ENCODE measurements at regions not wholly inside any gene's neighbourhood (a gene's known extent, or its start where the extent isn't known, plus 50 kb on each side); places are given as distances from the start of the nearest gene placed in this dataset.

DNA sequence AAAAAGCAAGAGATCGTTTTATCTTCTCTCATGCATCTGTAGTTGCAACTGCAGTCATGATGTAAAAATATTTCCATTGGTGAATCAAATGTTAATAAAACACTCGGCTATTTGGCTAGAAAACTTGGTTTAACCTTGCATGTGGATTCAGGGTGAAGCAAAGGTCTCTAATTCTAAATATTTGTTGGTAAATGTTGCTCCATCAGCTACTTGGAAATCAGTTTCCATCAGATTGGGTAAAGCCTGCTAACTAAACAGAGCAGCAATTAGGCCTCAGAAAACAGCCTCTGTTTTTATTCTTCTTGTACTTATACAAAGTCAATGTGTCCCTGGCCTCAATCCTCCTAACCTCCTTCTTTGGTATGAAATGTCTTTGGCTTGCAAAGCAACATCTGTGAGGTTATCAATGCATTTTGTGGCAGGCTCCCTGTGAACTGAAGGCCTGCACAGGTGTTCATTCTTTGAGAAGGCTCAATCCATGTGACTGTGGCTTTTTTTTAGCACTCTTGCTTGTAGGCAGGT, 312.3 kb downstream of the WDR72 start:
- Histone ChIP-seq H3F3A (ENCODE audit: low read depth) (peaks cover 5% of the 10 kb centered on the region), H3K9me3 (ENCODE audit: low read depth) (no peaks in the 10 kb centered on the region), H3K4me2 (peak overlapping the region; percentile 46), H4K20me1 (ENCODE audit: low read depth) (no peaks in the 10 kb centered on the region), H3K27me3 (no peaks in the 10 kb centered on the region), H3K36me3 (no peaks in the 10 kb centered on the region), H3K4me1 (peaks cover 23% of the 10 kb centered on the region), H3K79me2 (ENCODE audit: low read depth) (no peaks in the 10 kb centered on the region), H2AFZ (replicated peaks) (no peak overlapping the region), H3K9ac (no peak overlapping the region), H3K27ac (no peak overlapping the region), H3K4me3 (no peak overlapping the region)
- H3K4me1 Mint-ChIP-seq = peaks cover 17% of the 10 kb centered on the region
- no peak for DNase-seq (ENCODE audit: low spot score)
- H3K27me3 Mint-ChIP-seq (ENCODE audit: insufficient read depth, low read depth) = peaks cover 6% of the 10 kb centered on the region
- H3K9me3 Mint-ChIP-seq = no peaks in the 10 kb centered on the region
- H3K27ac Mint-ChIP-seq = no peak overlapping the region
- no peak overlapping the region for H3K4me3 Mint-ChIP-seq
- TF ChIP-seq EZH2 (IDR thresholded peaks at IDR 0.05) = no peak
- TF ChIP-seq, protein P1, sequence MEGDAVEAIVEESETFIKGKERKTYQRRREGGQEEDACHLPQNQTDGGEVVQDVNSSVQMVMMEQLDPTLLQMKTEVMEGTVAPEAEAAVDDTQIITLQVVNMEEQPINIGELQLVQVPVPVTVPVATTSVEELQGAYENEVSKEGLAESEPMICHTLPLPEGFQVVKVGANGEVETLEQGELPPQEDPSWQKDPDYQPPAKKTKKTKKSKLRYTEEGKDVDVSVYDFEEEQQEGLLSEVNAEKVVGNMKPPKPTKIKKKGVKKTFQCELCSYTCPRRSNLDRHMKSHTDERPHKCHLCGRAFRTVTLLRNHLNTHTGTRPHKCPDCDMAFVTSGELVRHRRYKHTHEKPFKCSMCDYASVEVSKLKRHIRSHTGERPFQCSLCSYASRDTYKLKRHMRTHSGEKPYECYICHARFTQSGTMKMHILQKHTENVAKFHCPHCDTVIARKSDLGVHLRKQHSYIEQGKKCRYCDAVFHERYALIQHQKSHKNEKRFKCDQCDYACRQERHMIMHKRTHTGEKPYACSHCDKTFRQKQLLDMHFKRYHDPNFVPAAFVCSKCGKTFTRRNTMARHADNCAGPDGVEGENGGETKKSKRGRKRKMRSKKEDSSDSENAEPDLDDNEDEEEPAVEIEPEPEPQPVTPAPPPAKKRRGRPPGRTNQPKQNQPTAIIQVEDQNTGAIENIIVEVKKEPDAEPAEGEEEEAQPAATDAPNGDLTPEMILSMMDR (IDR thresholded peaks at IDR 0.05) = no peak
- TF ChIP-seq EZH2phosphoT487 (IDR thresholded peaks at IDR 0.05) = no peak
- H3K36me3 Mint-ChIP-seq = no peaks in the 10 kb centered on the region

DNA sequence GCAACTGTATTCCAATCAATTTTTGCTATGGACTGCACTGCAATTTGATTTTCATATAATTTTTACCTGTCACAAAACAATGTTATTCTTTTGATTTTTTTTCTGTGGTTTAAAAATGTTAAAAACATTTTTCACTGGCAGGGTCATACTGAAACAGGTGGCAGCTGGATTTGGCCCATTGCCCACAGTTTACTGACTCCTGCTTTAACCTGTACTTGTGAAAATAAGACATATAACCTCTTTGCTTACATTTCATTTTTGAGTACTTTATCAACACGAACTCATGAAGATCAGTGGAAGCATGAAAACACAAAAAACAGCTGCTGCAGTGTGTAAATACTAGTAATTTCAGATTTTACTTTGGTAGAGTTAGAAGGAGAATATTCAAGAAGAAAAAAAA, 313.1 kb downstream of the WDR72 start:
- no peak overlapping the region for H3K9ac ChIP-seq
- TF ChIP-seq EZH2 (IDR thresholded peaks at IDR 0.05) (no peak), EZH2phosphoT487 (IDR thresholded peaks at IDR 0.05) (no peak)
- TF ChIP-seq, protein P1 (IDR thresholded peaks at IDR 0.05) = no peak
- Mint-ChIP-seq H3K4me3 (no peak overlapping the region), H3K27me3 (ENCODE audit: insufficient read depth, low read depth) (peaks cover 6% of the 10 kb centered on the region), H3K36me3 (no peaks in the 10 kb centered on the region), H3K9me3 (no peaks in the 10 kb centered on the region), H3K4me1 (peaks cover 17% of the 10 kb centered on the region), H3K27ac (no peak overlapping the region)
- no peak overlapping the region for H2AFZ ChIP-seq (replicated peaks)
- H3K4me3 ChIP-seq = no peak overlapping the region
- no peak overlapping the region for H3K27ac ChIP-seq
- no peak overlapping the region for H3K4me2 ChIP-seq
- no peaks in the 10 kb centered on the region for H3K36me3 ChIP-seq
- no peaks in the 10 kb centered on the region for H3K9me3 ChIP-seq (ENCODE audit: low read depth)
- H4K20me1 ChIP-seq (ENCODE audit: low read depth) = no peaks in the 10 kb centered on the region
- DNase-seq (ENCODE audit: low spot score) = no peak
- H3F3A ChIP-seq (ENCODE audit: low read depth) = peaks cover 5% of the 10 kb centered on the region
- peaks cover 23% of the 10 kb centered on the region for H3K4me1 ChIP-seq
- H3K79me2 ChIP-seq (ENCODE audit: low read depth) = no peaks in the 10 kb centered on the region
- H3K27me3 ChIP-seq = no peaks in the 10 kb centered on the region

DNA sequence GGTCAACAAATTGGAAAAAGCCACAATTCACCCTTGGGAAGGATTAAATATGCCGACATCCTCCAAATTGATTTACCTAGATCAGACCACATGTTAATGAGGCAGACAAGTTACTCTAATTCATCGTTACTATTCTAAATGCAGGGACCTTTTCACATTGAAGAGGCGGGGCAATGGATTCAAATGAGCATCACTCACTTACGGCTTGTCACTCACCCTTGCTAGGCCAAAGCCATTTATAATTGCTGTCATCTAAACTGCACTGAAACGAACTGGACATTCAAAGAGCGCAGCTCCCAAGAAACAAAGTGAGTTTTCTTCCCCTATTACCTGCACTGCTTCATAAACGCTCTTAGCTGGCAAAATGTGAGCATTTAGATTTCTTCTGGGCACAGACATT, 313.9 kb downstream of the WDR72 start:
- DNase-seq (ENCODE audit: low spot score) = no peak

More for the DNA sequence above, 313.9 kb downstream of the WDR72 start:
- Histone ChIP-seq H3K4me3 (no peak overlapping the region), H3K4me2 (no peak overlapping the region), H3K27ac (no peak overlapping the region), H3K79me2 (ENCODE audit: low read depth) (no peaks in the 10 kb centered on the region), H4K20me1 (ENCODE audit: low read depth) (no peaks in the 10 kb centered on the region), H3K36me3 (no peaks in the 10 kb centered on the region), H2AFZ (replicated peaks) (no peak overlapping the region), H3F3A (ENCODE audit: low read depth) (peaks cover 5% of the 10 kb centered on the region), H3K9ac (no peak overlapping the region), H3K9me3 (ENCODE audit: low read depth) (no peaks in the 10 kb centered on the region), H3K27me3 (no peaks in the 10 kb centered on the region), H3K4me1 (peaks cover 23% of the 10 kb centered on the region)
- Mint-ChIP-seq H3K36me3 (no peaks in the 10 kb centered on the region), H3K27ac (no peak overlapping the region), H3K4me1 (peaks cover 17% of the 10 kb centered on the region), H3K9me3 (no peaks in the 10 kb centered on the region), H3K4me3 (no peak overlapping the region), H3K27me3 (ENCODE audit: insufficient read depth, low read depth) (peaks cover 6% of the 10 kb centered on the region)
- TF ChIP-seq EZH2phosphoT487 (IDR thresholded peaks at IDR 0.05) (no peak), EZH2 (IDR thresholded peaks at IDR 0.05) (no peak)
- TF ChIP-seq, protein P1 (IDR thresholded peaks at IDR 0.05) = no peak
